ENCODE measurements at regions not wholly inside any gene's neighbourhood (a gene's known extent, or its start where the extent isn't known, plus 50 kb on each side); places are given as distances from the start of the nearest gene placed in this dataset. TPM values are rescaled to one million over a fixed set of nuclear protein-coding genes. Genes with fewer than 3 reads are reported as not detected.

Small RNA genes lying in the stretch of these regions (small RNA-seq; reads per million reads assigned to genes)
- gene RNU7-157P (ENCODE audit: insufficient read depth, insufficient read length, low read depth, low replicate concordance) = not detected

Measured in endothelial cell of umbilical vein (primary cell).